H1 (cell line): ENCODE measurements at regions not wholly inside any gene's neighbourhood (a gene's known extent, or its start where the extent isn't known, plus 50 kb on each side); places are given as distances from the start of the nearest gene placed in this dataset.

Source experiments
- CTCF ChIA-PET: fragments of 300-600 bp; sonication (Branson Sonifier 250); formaldehyde crosslinking; loops from one replicate; lab custom pipeline; 2021; ENCODE audit not compliant: partially characterized antibody; lab: Charles Lee
- POLR2A ChIA-PET: fragments of 300-600 bp; sonication (Branson Sonifier 250); formaldehyde crosslinking; loops from one replicate; lab custom pipeline; 2021; ENCODE audit warnings: inconsistent platforms; ENCODE audit not compliant: partially characterized antibody; lab: Charles Lee
- DNase-seq, 2 experiments: peaks; one replicate each; pipeline versions ENCODE4 v3.0.0 to v3.0.0-alpha.2; 2010 to 2022; ENCODE audit warnings: low spot score in 2 of 2, low read depth in 1 of 2, mixed read lengths in 1 of 2
- FAIRE-seq: peaks from 2 replicates; lab custom pipeline; 2011; peaks lifted over from hg19 to GRCh38; lab: Jason Lieb, UNC
- H2AFZ ChIP-seq: 2 replicates; pipeline ENCODE4 v1.8.1; 2012; ENCODE audit warnings: low read length, inconsistent platforms
- H2AK5ac ChIP-seq: 2 replicates; pipeline ENCODE4 v1.6.1; 2013; ENCODE audit warnings: low read depth, low read length
- H2BK120ac ChIP-seq: replicated peaks from 2 replicates; pipeline ENCODE3; 2013; ENCODE audit warnings: low read depth, low read length, inconsistent platforms
- H2BK12ac ChIP-seq: 2 replicates; pipeline ENCODE4 v1.6.1; 2013; ENCODE audit warnings: low read depth, low read length
- H2BK15ac ChIP-seq: 2 replicates; pipeline ENCODE4 v1.6.1; 2013; ENCODE audit warnings: low read length
- H2BK20ac ChIP-seq: 2 replicates; pipeline ENCODE4 v1.6.1; 2013; ENCODE audit warnings: low read length
- H2BK5ac ChIP-seq: 2 replicates; pipeline ENCODE4 v1.6.1; 2013; ENCODE audit warnings: low read depth, low read length
- H3K14ac ChIP-seq: 2 replicates; pipeline ENCODE4 v1.6.1; 2013; ENCODE audit warnings: inconsistent platforms; ENCODE audit not compliant: insufficient read length
- H3K18ac ChIP-seq: 2 replicates; pipeline ENCODE4 v1.6.1; 2013; ENCODE audit warnings: low read length; ENCODE audit errors: extremely low read depth
- H3K23ac ChIP-seq: 2 replicates; pipeline ENCODE4 v1.6.1; 2013; ENCODE audit warnings: inconsistent platforms; ENCODE audit not compliant: insufficient read length
- H3K23me2 ChIP-seq: 2 replicates; pipeline ENCODE4 v1.6.1; 2013; ENCODE audit warnings: low read depth, low read length
- H3K27ac ChIP-seq: 2 replicates; pipeline ENCODE4 v1.6.1; 2011; ENCODE audit warnings: low read depth, low read length, inconsistent platforms
- H3K27me3 ChIP-seq, 4 experiments: replicated peaks in 1 of 4; 1 replicate in 1 of 4; 2 replicates in 3 of 4; pipeline versions ENCODE4 v1.6.1 to v1.8.1; 2011 to 2013; ENCODE audit warnings: low read length in 3 of 4, mild to moderate bottlenecking in 3 of 4, inconsistent platforms in 2 of 4, mixed read lengths in 2 of 4, moderate library complexity in 1 of 4; ENCODE audit not compliant: control insufficient read depth in 3 of 4, insufficient read depth in 3 of 4; ENCODE audit errors: extremely low read depth in 1 of 4
- H3K36me3 ChIP-seq, 4 experiments: 2 replicates each; pipeline versions ENCODE4 v1.6.1 to v1.8.1; 2011 to 2013; ENCODE audit warnings: mild to moderate bottlenecking in 4 of 4, low read length in 3 of 4, moderate library complexity in 2 of 4, control low read depth in 1 of 4, inconsistent platforms in 1 of 4; ENCODE audit not compliant: insufficient read depth in 4 of 4, control insufficient read depth in 2 of 4
- H3K4ac ChIP-seq: replicated peaks from 2 replicates; pipeline ENCODE3; 2013; ENCODE audit warnings: low read length, low read depth, mixed read lengths, inconsistent platforms; ENCODE audit not compliant: insufficient read length
- H3K4me1 ChIP-seq, 4 experiments: replicated peaks in 1 of 4; 1 replicate in 1 of 4; 2 replicates in 3 of 4; pipeline versions ENCODE4 v1.6.1 to v1.8.1; 2011 to 2013; ENCODE audit warnings: low read length in 3 of 4, inconsistent platforms in 2 of 4, mixed read lengths in 1 of 4; ENCODE audit not compliant: insufficient read depth in 4 of 4, control insufficient read depth in 3 of 4
- H3K4me2 ChIP-seq, 2 experiments: 2 replicates each; pipeline versions ENCODE4 v1.6.1 to v1.8.1; 2011 to 2013; ENCODE audit warnings: low read depth in 2 of 2, low read length in 2 of 2, control low read depth in 1 of 2, inconsistent platforms in 1 of 2, mild to moderate bottlenecking in 1 of 2; ENCODE audit not compliant: insufficient read depth in 1 of 2
- H3K4me3 ChIP-seq, 4 experiments: fragments of 200-600, 300-600 bp in 1 of 4; sonication (generic), shearing (Covaris generic), sonication (Bioruptor Twin) in 1 of 4; 2 replicates each; pipeline versions ENCODE4 v1.5.1 to v1.8.1; 2011 to 2016; ENCODE audit warnings: low read length in 4 of 4, low read depth in 3 of 4, control low read depth in 2 of 4, inconsistent platforms in 2 of 4, mild to moderate bottlenecking in 2 of 4, mixed read lengths in 1 of 4, moderate library complexity in 1 of 4; ENCODE audit not compliant: insufficient read depth in 2 of 4; ENCODE audit errors: extremely low read depth in 1 of 4
- H3K56ac ChIP-seq: replicated peaks from 2 replicates; pipeline ENCODE3; 2013; ENCODE audit warnings: low read depth, mild to moderate bottlenecking, mixed read lengths, low read length, inconsistent platforms; ENCODE audit not compliant: insufficient read length
- H3K79me1 ChIP-seq: 2 replicates; pipeline ENCODE4 v1.6.1; 2013; ENCODE audit warnings: low read depth, low read length, control low read depth
- H3K79me2 ChIP-seq, 2 experiments: 2 replicates each; pipeline versions ENCODE4 v1.6.1 to v1.8.1; 2012 to 2013; ENCODE audit warnings: low read length in 2 of 2, mild to moderate bottlenecking in 2 of 2, inconsistent platforms in 1 of 2; ENCODE audit not compliant: insufficient read depth in 2 of 2, control insufficient read depth in 1 of 2
- H3K9ac ChIP-seq, 4 experiments: replicated peaks in 1 of 4; 1 replicate in 1 of 4; 2 replicates in 3 of 4; pipeline versions ENCODE4 v1.6.1 to v1.8.1; 2011 to 2013; ENCODE audit warnings: low read depth in 3 of 4, low read length in 3 of 4, control low read depth in 2 of 4, mild to moderate bottlenecking in 2 of 4, moderate library complexity in 2 of 4, inconsistent platforms in 1 of 4; ENCODE audit errors: extremely low read depth in 1 of 4
- H3K9me3 ChIP-seq, 2 experiments: 2 replicates each; pipeline versions ENCODE4 v1.6.1 to v1.8.1; 2012 to 2013; ENCODE audit warnings: mild to moderate bottlenecking in 2 of 2, moderate library complexity in 2 of 2, control low read depth in 1 of 2, inconsistent platforms in 1 of 2, low read depth in 1 of 2, low read length in 1 of 2, mixed read lengths in 1 of 2; ENCODE audit not compliant: insufficient read depth in 2 of 2
- H4K20me1 ChIP-seq, 2 experiments: replicated peaks in 1 of 2; 2 replicates each; pipeline versions ENCODE3 to v1.8.1; 2011 to 2013; ENCODE audit warnings: inconsistent platforms in 2 of 2, low read length in 2 of 2, mild to moderate bottlenecking in 1 of 2; ENCODE audit not compliant: insufficient read depth in 2 of 2, control insufficient read depth in 1 of 2
- H4K5ac ChIP-seq: 2 replicates; pipeline ENCODE4 v1.6.1; 2013; ENCODE audit warnings: low read length, low read depth, mixed read lengths, inconsistent platforms; ENCODE audit not compliant: insufficient read length
- H4K8ac ChIP-seq: 2 replicates; pipeline ENCODE4 v1.8.0; 2013; ENCODE audit warnings: mild to moderate bottlenecking, moderate library complexity, low read length, inconsistent platforms; ENCODE audit not compliant: insufficient read depth; ENCODE audit errors: extremely low read depth
- H4K91ac ChIP-seq: replicated peaks from 2 replicates; pipeline ENCODE3; 2013; ENCODE audit warnings: low read length, mixed read lengths, inconsistent platforms; ENCODE audit not compliant: insufficient read length
- ATF3 ChIP-seq: IDR thresholded peaks from 2 replicates; pipeline ENCODE4 v1.6.1; 2011; ENCODE audit warnings: low read depth, mild to moderate bottlenecking, low read length; ENCODE audit not compliant: insufficient read depth
- BACH1 ChIP-seq: IDR thresholded peaks from 2 replicates; pipeline ENCODE4 v1.6.1; 2012; ENCODE audit warnings: low read length, improper control_type of control experiment
- CBX8 ChIP-seq: fragments of 300-800, 300-1000 bp; sonication (generic); IDR thresholded peaks from 2 replicates; pipeline ENCODE4 v1.7.1; 2016; ENCODE audit warnings: low read depth, low read length, borderline replicate concordance
- CHD2 ChIP-seq: IDR thresholded peaks from 2 replicates; pipeline ENCODE4 v1.6.1; 2012; ENCODE audit warnings: low read length, improper control_type of control experiment
- EZH2 ChIP-seq: fragments of 200-600 bp; sonication (generic); IDR thresholded peaks from 2 replicates; pipeline ENCODE4 v1.7.1; 2012; ENCODE audit warnings: low read depth, mild to moderate bottlenecking, moderate library complexity, low read length, inconsistent platforms; ENCODE audit not compliant: severe bottlenecking
- GABPA ChIP-seq: IDR thresholded peaks from 2 replicates; pipeline ENCODE4 v1.6.1; 2011; ENCODE audit warnings: mild to moderate bottlenecking, low read length, moderate library complexity, borderline replicate concordance; ENCODE audit not compliant: insufficient read depth
- HDAC6 ChIP-seq: IDR thresholded peaks from one replicate; pipeline ENCODE4 v1.7.1; 2012; ENCODE audit warnings: low read depth, mild to moderate bottlenecking, inconsistent platforms, low read length, moderate library complexity
- JUN ChIP-seq: IDR thresholded peaks from 2 replicates; pipeline ENCODE4 v1.6.1; 2011; ENCODE audit warnings: low read depth, mild to moderate bottlenecking, improper control_type of control experiment, low read length
- KDM1A ChIP-seq: fragments of 200-600, 300-600 bp; sonication (generic); IDR thresholded peaks from 2 replicates; pipeline ENCODE4 v1.7.1; 2016; ENCODE audit warnings: mild to moderate bottlenecking, low read length, borderline replicate concordance
- KDM4A ChIP-seq: IDR thresholded peaks from one replicate; pipeline ENCODE4 v1.7.1; 2012; ENCODE audit warnings: low read depth, mild to moderate bottlenecking, moderate library complexity, low read length, inconsistent platforms; ENCODE audit not compliant: severe bottlenecking
- NRF1 ChIP-seq: IDR thresholded peaks from 2 replicates; pipeline ENCODE4 v1.6.1; 2011; ENCODE audit warnings: mild to moderate bottlenecking, low read depth, low read length, improper control_type of control experiment
- POLR2A ChIP-seq, 2 experiments: IDR thresholded peaks; 1 replicate in 1 of 2; 2 replicates in 1 of 2; pipeline ENCODE4 v1.6.1; 2011; ENCODE audit warnings: low read depth in 2 of 2, low read length in 2 of 2, mild to moderate bottlenecking in 2 of 2; ENCODE audit errors: control extremely low read depth in 1 of 2
- SIX5 ChIP-seq: IDR thresholded peaks from 2 replicates; pipeline ENCODE4 v1.6.1; 2011; ENCODE audit warnings: mild to moderate bottlenecking, low read depth, low read length
- TCF12 ChIP-seq: IDR thresholded peaks from 2 replicates; pipeline ENCODE4 v1.6.1; 2011; ENCODE audit warnings: low read depth, mild to moderate bottlenecking, low read length
- WGBS, 2 experiments: shearing (Covaris generic) in 1 of 2; methylation state at CpG; one replicate each; pipeline versions ENCODE4 v1.1.6 to v1.1.7; 2013 to 2015; ENCODE audit warnings: low lambda C conversion rate in 2 of 2, mixed read lengths in 2 of 2, inconsistent platforms in 1 of 2, low coverage in 1 of 2, missing lambda C conversion rate in 1 of 2; ENCODE audit not compliant: insufficient replicate concordance in 2 of 2, insufficient coverage in 1 of 2, insufficient read length in 1 of 2; ENCODE audit errors: extremely low coverage in 1 of 2, missing lambda C conversion rate in 1 of 2; 5-methylcytosine and 5-hydroxymethylcytosine counted together

- Histone ChIP-seq H3K4me3 (no peak overlapping the region), H2AK5ac (no peak overlapping the region), H3K9me3 (0 out of 4 replicates have a peak, but pooled peaks cover 0 to 4% of the 10 kb centered on the region in 2 experiments), H2BK12ac (no peak overlapping the region), H3K36me3 (no peaks in the 10 kb centered on the region), H3K14ac (no peak overlapping the region), H4K91ac (no peak overlapping the region), H3K79me1 (no peaks in the 10 kb centered on the region), H2BK5ac (no peak overlapping the region; the same call in 1 of the 2 replicates), H3K23ac (no peak overlapping the region), H2BK120ac (no peak overlapping the region), H3K18ac (no peak overlapping the region; the same call in 1 of the 2 replicates), H3K4me1 (peaks cover 0 to 5% (median 0%) of the 10 kb centered on the region in 4 experiments; a peak in 1 of 7 replicates), H2AFZ (no peak overlapping the region), H3K4ac (no peak overlapping the region), H2BK20ac (no peak overlapping the region), H4K20me1 (no peaks in the 10 kb centered on the region), H3K79me2 (no peaks in the 10 kb centered on the region), H3K4me2 (no peak overlapping the region), H2BK15ac (no peak overlapping the region), H3K23me2 (no peaks in the 10 kb centered on the region), H4K8ac (no peak overlapping the region), H3K56ac (no peak overlapping the region), H4K5ac (no peak overlapping the region), H3K9ac (no peak overlapping the region), H3K27me3 (no peaks in the 10 kb centered on the region), H3K27ac (no peak overlapping the region)
- 94% methylated on average over 7 of the region's 7 CpGs; no CpG with 5 or more reads in 1 of the 2 experiments for WGBS, 2 experiments
- FAIRE-seq = no peak
- no peak for DNase-seq
- TF ChIP-seq EZH2 (no peak), TCF12 (no peak), KDM4A (no peak), GABPA (no peak), SIX5 (no peak), CHD2 (no peak), POLR2A (IDR thresholded peaks at IDR 0.05; ENCODE audit: control extremely low read depth in 1 of 2, low read depth in 2 of 2, low read length in 2 of 2) (no peak), ATF3 (no peak), KDM1A (no peak), JUN (no peak), BACH1 (no peak), NRF1 (no peak), CBX8 (no peak), HDAC6 (no peak)
- CTCF ChIA-PET = interaction anchor here (2.5 kb wide), 1 partner anchor 15 kb away, joined by 12 read pairs; no protein-coding TSS in a partner anchor
- POLR2A ChIA-PET = no interaction called here
These were observed 112.8 kb downstream of the BUD13 start for GRCh38 chr11:116660011-116660410.
